Spleen (tissue), 11 donors: ENCODE measurements at regions not wholly inside any gene's neighbourhood (a gene's known extent, or its start where the extent isn't known, plus 50 kb on each side); places are given as distances from the start of the nearest gene placed in this dataset.

Experiments
- DNase-seq: peaks from one replicate; pipeline ENCODE4 v3.0.0-alpha.2; 2020
- H3K27ac ChIP-seq, 8 donors: fragments of 200-600 bp; sonication (generic) in 7 of 8; 1 replicate in 4 of 8; 2 replicates in 4 of 8; pipeline versions ENCODE4 v1.5.0 to v1.8.0; 2016 to 2021; ENCODE audit warnings: inconsistent platforms in 4 of 8, mild to moderate bottlenecking in 4 of 8, moderate library complexity in 1 of 8
- H3K27me3 ChIP-seq, 7 donors: fragments of 200-600 bp; sonication (generic) in 6 of 7; replicated peaks in 1 of 7; 1 replicate in 4 of 7; 2 replicates in 3 of 7; pipeline versions ENCODE4 v1.5.0 to v1.8.0; 2016 to 2021; ENCODE audit warnings: inconsistent platforms in 3 of 7, mild to moderate bottlenecking in 1 of 7
- H3K36me3 ChIP-seq, 6 donors: fragments of 200-600 bp; sonication (generic) in 5 of 6; 1 replicate in 4 of 6; 2 replicates in 2 of 6; pipeline versions ENCODE4 v1.5.0 to v1.8.0; 2016 to 2021; ENCODE audit warnings: inconsistent platforms in 2 of 6
- H3K4me1 ChIP-seq, 6 donors: fragments of 200-600 bp; sonication (generic) in 5 of 6; 1 replicate in 3 of 6; 2 replicates in 3 of 6; pipeline versions ENCODE4 v1.5.0 to v1.8.0; 2016 to 2021; ENCODE audit warnings: inconsistent platforms in 3 of 6
- H3K4me3 ChIP-seq, 8 donors: fragments of 200-600 bp; sonication (generic) in 7 of 8; 1 replicate in 4 of 8; 2 replicates in 4 of 8; pipeline versions ENCODE4 v1.5.0 to v1.8.0; 2016 to 2021; ENCODE audit warnings: inconsistent platforms in 4 of 8, mild to moderate bottlenecking in 4 of 8, moderate library complexity in 2 of 8
- H3K9me3 ChIP-seq, 8 donors: fragments of 200-600 bp; sonication (generic) in 7 of 8; 1 replicate in 4 of 8; 2 replicates in 4 of 8; pipeline versions ENCODE4 v1.5.0 to v1.8.0; 2016 to 2021; ENCODE audit warnings: inconsistent platforms in 4 of 8
- CTCF ChIP-seq, 11 experiments: fragments of 200-600 bp in 7 of 11; fragments of 450-650 bp in 4 of 11; sonication (generic) in 4 of 11; IDR thresholded peaks in 8 of 11; conservative IDR thresholded peaks in 3 of 11; 1 replicate in 7 of 11; 2 replicates in 4 of 11; pipeline versions ENCODE4 v1.4.0 to v1.8.0; 2016 to 2021; ENCODE audit warnings: antibody characterized with exemption in 11 of 11, inconsistent platforms in 4 of 11, mild to moderate bottlenecking in 1 of 11
- POLR2A ChIP-seq, 3 donors: fragments of 450-650 bp; IDR thresholded peaks; one replicate each; pipeline ENCODE4 v1.5.1; 2017; ENCODE audit warnings: antibody characterized with exemption in 3 of 3, mild to moderate bottlenecking in 1 of 3
- POLR2AphosphoS5 ChIP-seq, 3 donors: sonication (generic); formaldehyde crosslinking; IDR thresholded peaks; one replicate each; pipeline ENCODE4 v1.5.1; 2017; ENCODE audit warnings: antibody characterized with exemption in 3 of 3
- WGBS, 5 donors: extraction: QIAGEN DNeasy Blood & Tissue Kit in 3 of 5; methylation state at CpG; one replicate each; pipeline versions ENCODE4 v1.1.5 to v1.1.7; 2013 to 2018; 5-methylcytosine and 5-hydroxymethylcytosine counted together
- intact Hi-C: fragments of 100-400 bp; cut with DNase I; formaldehyde crosslinking; loops from one replicate; pipeline ENCODE4 v1.15.0; 2023; ENCODE audit warnings: low total_unique reads
- donor health status: healthy with polysubstance abuse.
- donor health status: DM: no; HTN: no; CAD: no; lungs with moderate emphysema.
- donor health status: DM: no; HTN: no; CAD: no.
- donor health status: Bipolar disorder and iron deficiency.
- donor health status: healthy.
- donor health status: DM: no; HTN: no; CAD: no.
- donor health status: DM: yes; HTN: yes; CAD: no.

- Histone ChIP-seq H3K36me3 (no peaks in the 10 kb centered on the region), H3K27me3 (peaks cover 0 to 38% (median 3%) of the 10 kb centered on the region in 7 donors), H3K4me1 (no peaks in the 10 kb centered on the region), H3K9me3 (no peaks in the 10 kb centered on the region), H3K27ac (no peak overlapping the region), H3K4me3 (no peak overlapping the region)
- 66 to 94% (median 85%) methylated on average over 6 of the region's 6 CpGs for WGBS, 5 donors
- TF ChIP-seq CTCF (IDR thresholded peaks at IDR 0.05 in 8 of 11, conservative IDR thresholded peaks at IDR 0.05 in 3 of 11) (no peak), POLR2A (IDR thresholded peaks at IDR 0.05) (no peak), POLR2AphosphoS5 (IDR thresholded peaks at IDR 0.05) (no peak)
- intact Hi-C loops, result no loop called here
- DNase-seq, result no peak
These were observed 203.4 kb upstream of the NAV2 start for GRCh38 chr11:19509215-19509614.

- Histone ChIP-seq H3K27me3 (peaks cover 0 to 35% (median 3%) of the 10 kb centered on the region in 7 donors), H3K4me3 (no peak overlapping the region), H3K9me3 (no peaks in the 10 kb centered on the region), H3K36me3 (no peaks in the 10 kb centered on the region), H3K27ac (no peak overlapping the region), H3K4me1 (no peaks in the 10 kb centered on the region)
- TF ChIP-seq POLR2A (IDR thresholded peaks at IDR 0.05) (no peak), POLR2AphosphoS5 (IDR thresholded peaks at IDR 0.05) (no peak), CTCF (IDR thresholded peaks at IDR 0.05 in 8 of 11, conservative IDR thresholded peaks at IDR 0.05 in 3 of 11) (no peak)
- 61 to 87% (median 83%) methylated on average over 2 of the region's 2 CpGs for WGBS, 5 donors
- intact Hi-C loops, result no loop called here
- DNase-seq, result no peak
These were observed 204.5 kb upstream of the NAV2 start for GRCh38 chr11:19508165-19508564.

- no peak for TF ChIP-seq CTCF (IDR thresholded peaks at IDR 0.05 in 8 of 11, conservative IDR thresholded peaks at IDR 0.05 in 3 of 11)
- TF ChIP-seq POLR2A (IDR thresholded peaks at IDR 0.05), result no peak
- no peak for TF ChIP-seq POLR2AphosphoS5 (IDR thresholded peaks at IDR 0.05)
- no peak for DNase-seq
- 57 to 87% (median 80%) methylated on average over 2 of the region's 2 CpGs for WGBS, 5 donors
- peaks cover 0 to 30% (median 3%) of the 10 kb centered on the region in 7 donors for H3K27me3 ChIP-seq
- no peak overlapping the region for H3K4me3 ChIP-seq
- intact Hi-C loops, result no loop called here
- no peaks in the 10 kb centered on the region for H3K4me1 ChIP-seq
- no peak overlapping the region for H3K27ac ChIP-seq
- H3K9me3 ChIP-seq, result no peaks in the 10 kb centered on the region
- no peaks in the 10 kb centered on the region for H3K36me3 ChIP-seq
These were observed 205.7 kb upstream of the NAV2 start for GRCh38 chr11:19506816-19507486.

- H3K4me1 ChIP-seq, result no peaks in the 10 kb centered on the region
- H3K36me3 ChIP-seq, result no peaks in the 10 kb centered on the region
- no peaks in the 10 kb centered on the region for H3K27me3 ChIP-seq
- H3K27ac ChIP-seq, result no peak overlapping the region
- TF ChIP-seq CTCF (IDR thresholded peaks at IDR 0.05 in 8 of 11, conservative IDR thresholded peaks at IDR 0.05 in 3 of 11) (no peak), POLR2AphosphoS5 (IDR thresholded peaks at IDR 0.05) (no peak), POLR2A (IDR thresholded peaks at IDR 0.05) (no peak)
- H3K4me3 ChIP-seq, result no peak overlapping the region
- intact Hi-C loops, result no loop called here
- 79 to 88% (median 86%) methylated on average over 3 of the region's 3 CpGs for WGBS, 5 donors
- no peaks in the 10 kb centered on the region for H3K9me3 ChIP-seq
- no peak for DNase-seq
These were observed 209.9 kb upstream of the NAV2 start for GRCh38 chr11:19502691-19503253.
